Esophagus muscularis mucosa (tissue), 4 donors: ENCODE measurements at regions not wholly inside any gene's neighbourhood (a gene's known extent, or its start where the extent isn't known, plus 50 kb on each side); places are given as distances from the start of the nearest gene placed in this dataset.

Source experiments
- EP300 ChIP-seq: sonication (generic); formaldehyde crosslinking; IDR thresholded peaks from one replicate; pipeline ENCODE4 v1.6.1; 2017; ENCODE audit warnings: antibody characterized with exemption
- POLR2A ChIP-seq: fragments of 450-650 bp; IDR thresholded peaks from one replicate; pipeline ENCODE4 v1.6.1; 2017; ENCODE audit warnings: antibody characterized with exemption, moderate library complexity, mild to moderate bottlenecking, low read depth
- POLR2AphosphoS5 ChIP-seq, 2 donors: sonication (generic); formaldehyde crosslinking; IDR thresholded peaks; one replicate each; pipeline ENCODE4 v1.6.1; 2017; ENCODE audit warnings: antibody characterized with exemption in 2 of 2
- TF ChIP-seq, protein P1 (sequence below), 3 experiments: fragments of 200-600 bp in 2 of 3; fragments of 450-650 bp in 1 of 3; sonication (generic) in 2 of 3; IDR thresholded peaks; one replicate each; pipeline ENCODE4 v1.5.1; 2017 to 2019; ENCODE audit warnings: antibody characterized with exemption in 3 of 3, mild to moderate bottlenecking in 2 of 3, moderate library complexity in 1 of 3

DNA sequence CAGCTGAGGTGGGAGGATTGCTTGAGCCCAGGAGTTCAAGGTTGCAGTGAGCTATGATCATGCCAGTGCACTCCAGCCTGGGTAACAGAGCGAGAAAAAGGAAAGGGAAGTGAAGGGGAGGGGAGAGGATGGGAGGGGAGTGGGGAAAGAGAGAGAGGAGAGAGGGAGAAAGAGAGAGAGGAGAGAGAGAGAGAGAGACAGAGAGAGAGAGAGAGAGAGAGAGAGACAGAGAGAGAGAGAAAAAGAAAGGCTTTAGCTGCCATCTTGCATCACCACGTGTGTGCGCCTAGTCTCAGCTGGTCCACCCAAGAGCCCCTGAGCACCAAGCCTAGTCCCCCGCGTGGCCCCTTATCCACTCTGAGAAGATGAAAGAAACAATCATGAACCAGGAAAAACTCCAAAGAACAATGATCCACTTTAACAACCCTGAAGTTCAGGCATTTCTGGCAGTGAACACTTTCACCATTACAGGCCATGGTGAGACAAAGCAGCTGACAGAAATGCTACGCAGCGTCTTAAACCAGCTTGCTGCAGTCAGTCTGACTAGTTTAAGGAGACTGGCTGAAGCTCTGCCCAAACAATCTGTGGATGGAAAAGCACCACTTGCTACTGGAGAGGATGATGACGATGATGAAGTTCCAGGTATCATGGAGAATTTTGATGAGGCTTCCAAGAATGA lies 115.5 kb upstream of the CDC42BPA start:
- TF ChIP-seq, protein P1, sequence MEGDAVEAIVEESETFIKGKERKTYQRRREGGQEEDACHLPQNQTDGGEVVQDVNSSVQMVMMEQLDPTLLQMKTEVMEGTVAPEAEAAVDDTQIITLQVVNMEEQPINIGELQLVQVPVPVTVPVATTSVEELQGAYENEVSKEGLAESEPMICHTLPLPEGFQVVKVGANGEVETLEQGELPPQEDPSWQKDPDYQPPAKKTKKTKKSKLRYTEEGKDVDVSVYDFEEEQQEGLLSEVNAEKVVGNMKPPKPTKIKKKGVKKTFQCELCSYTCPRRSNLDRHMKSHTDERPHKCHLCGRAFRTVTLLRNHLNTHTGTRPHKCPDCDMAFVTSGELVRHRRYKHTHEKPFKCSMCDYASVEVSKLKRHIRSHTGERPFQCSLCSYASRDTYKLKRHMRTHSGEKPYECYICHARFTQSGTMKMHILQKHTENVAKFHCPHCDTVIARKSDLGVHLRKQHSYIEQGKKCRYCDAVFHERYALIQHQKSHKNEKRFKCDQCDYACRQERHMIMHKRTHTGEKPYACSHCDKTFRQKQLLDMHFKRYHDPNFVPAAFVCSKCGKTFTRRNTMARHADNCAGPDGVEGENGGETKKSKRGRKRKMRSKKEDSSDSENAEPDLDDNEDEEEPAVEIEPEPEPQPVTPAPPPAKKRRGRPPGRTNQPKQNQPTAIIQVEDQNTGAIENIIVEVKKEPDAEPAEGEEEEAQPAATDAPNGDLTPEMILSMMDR (IDR thresholded peaks at IDR 0.05) = no peak
- TF ChIP-seq POLR2AphosphoS5 (IDR thresholded peaks at IDR 0.05) = no peak
- TF ChIP-seq EP300 = no peak
- no peak for TF ChIP-seq POLR2A
